PC-9 (cell line): ENCODE measurements at regions not wholly inside any gene's neighbourhood (a gene's known extent, or its start where the extent isn't known, plus 50 kb on each side); places are given as distances from the start of the nearest gene placed in this dataset.

Source experiments
- BruUV-seq: library from RNA; stranded (reverse); fragments of 400-500 nt; replicated peaks from 2 replicates; lab custom pipeline; 2021; lab: Mats Ljungman, UMichigan
- CTCF ChIA-PET: fragments of 300-600 bp; sonication (Branson Sonifier 250); formaldehyde crosslinking; loops from one replicate; lab custom pipeline; 2022; ENCODE audit warnings: antibody characterized with exemption; lab: Charles Lee
- POLR2A ChIA-PET: fragments of 300-600 bp; sonication (Branson Sonifier 250); formaldehyde crosslinking; loops from one replicate; lab custom pipeline; 2022; ENCODE audit warnings: antibody characterized with exemption; ENCODE audit not compliant: unreplicated experiment; lab: Charles Lee
- DNase-seq, 2 experiments: peaks; one replicate each; pipeline versions ENCODE4 v3.0.0 to v3.0.0-alpha.2; 2015 to 2022; ENCODE audit warnings: mixed read lengths in 1 of 2
- H2AFZ ChIP-seq: fragments of 200-600 bp; sonication (generic); 2 replicates; pipeline ENCODE4 v1.8.1; 2017; ENCODE audit warnings: antibody characterized with exemption
- H3F3A ChIP-seq: fragments of 200-600 bp; sonication (generic); 2 replicates; pipeline ENCODE4 v1.8.1; 2017; ENCODE audit warnings: antibody characterized with exemption, mild to moderate bottlenecking, low read depth; ENCODE audit not compliant: insufficient read depth
- H3K27ac ChIP-seq: fragments of 200-600 bp; sonication (generic); 2 replicates; pipeline ENCODE4 v1.6.1; 2016; ENCODE audit warnings: mixed run types
- H3K27me3 ChIP-seq: fragments of 200-600 bp; sonication (generic); 2 replicates; pipeline ENCODE4 v1.6.1; 2016; ENCODE audit warnings: low read depth, mixed run types; ENCODE audit not compliant: insufficient read depth
- H3K36me3 ChIP-seq: fragments of 200-600 bp; sonication (generic); 2 replicates; pipeline ENCODE4 v1.6.1; 2016; ENCODE audit warnings: low read depth, mixed run types
- H3K4me1 ChIP-seq: fragments of 200-600 bp; sonication (generic); replicated peaks from 2 replicates; pipeline ENCODE4 v1.6.1; 2016; ENCODE audit warnings: mixed run types; ENCODE audit not compliant: insufficient read depth
- H3K4me2 ChIP-seq: fragments of 200-600 bp; sonication (generic); 2 replicates; pipeline ENCODE4 v1.6.1; 2017; ENCODE audit warnings: mixed run types
- H3K4me3 ChIP-seq: fragments of 200-600 bp; sonication (generic); 2 replicates; pipeline ENCODE4 v1.6.1; 2016; ENCODE audit warnings: mixed run types
- H3K79me2 ChIP-seq: fragments of 200-600 bp; sonication (generic); 2 replicates; pipeline ENCODE4 v1.6.1; 2017; ENCODE audit warnings: low read depth, mixed run types
- H3K9me2 ChIP-seq: fragments of 200-600 bp; sonication (generic); 2 replicates; pipeline ENCODE4 v1.8.1; 2017; ENCODE audit warnings: mild to moderate bottlenecking; ENCODE audit not compliant: insufficient read depth
- H3K9me3 ChIP-seq: fragments of 200-600 bp; sonication (generic); 2 replicates; pipeline ENCODE4 v1.8.1; 2016; ENCODE audit warnings: low read depth; ENCODE audit not compliant: insufficient read depth
- H4K20me1 ChIP-seq: fragments of 200-600 bp; sonication (generic); 2 replicates; pipeline ENCODE4 v1.8.1; 2017; ENCODE audit not compliant: insufficient read depth
- EZH2 ChIP-seq: fragments of 200-600 bp; sonication (generic); IDR thresholded peaks from 2 replicates; pipeline ENCODE4 v1.8.0; 2017; ENCODE audit warnings: antibody characterized with exemption, low read depth
- intact Hi-C: fragments of 100-400 bp; cut with micrococcal nuclease; formaldehyde crosslinking; loops from one replicate; pipeline ENCODE4 v1.10.0; 2022; ENCODE audit not compliant: unreplicated experiment
- TF ChIP-seq, protein P1 (sequence below): fragments of 200-600 bp; sonication (generic); conservative IDR thresholded peaks from 2 replicates; pipeline ENCODE4 v1.6.1; 2017; ENCODE audit warnings: mixed run types, antibody characterized with exemption, mild to moderate bottlenecking, moderate library complexity

DNA sequence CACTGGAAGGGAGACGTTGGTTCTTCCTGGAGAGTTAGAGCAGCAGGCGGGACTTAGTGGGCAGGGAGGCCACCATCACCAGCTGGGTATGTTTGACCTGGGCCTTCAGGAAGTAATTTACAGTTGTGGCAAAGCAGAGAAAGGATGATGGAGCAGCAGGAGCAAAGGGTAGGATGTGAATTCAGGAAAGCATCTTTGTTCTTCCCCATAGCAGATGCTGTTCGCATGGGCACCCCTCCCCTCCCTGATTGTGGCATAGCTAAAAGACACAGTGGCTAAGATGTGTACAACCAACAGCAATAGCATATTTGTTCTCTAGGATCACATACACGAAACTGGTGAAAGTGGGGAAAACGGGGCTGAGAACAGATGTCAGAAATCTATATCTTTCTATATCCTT is 56.3 kb upstream of the ITPRID1 start:
- no peak overlapping the region for H3K27ac ChIP-seq
- H4K20me1 ChIP-seq: no peaks in the 10 kb centered on the region
- no peak for TF ChIP-seq EZH2
- TF ChIP-seq, protein P1, sequence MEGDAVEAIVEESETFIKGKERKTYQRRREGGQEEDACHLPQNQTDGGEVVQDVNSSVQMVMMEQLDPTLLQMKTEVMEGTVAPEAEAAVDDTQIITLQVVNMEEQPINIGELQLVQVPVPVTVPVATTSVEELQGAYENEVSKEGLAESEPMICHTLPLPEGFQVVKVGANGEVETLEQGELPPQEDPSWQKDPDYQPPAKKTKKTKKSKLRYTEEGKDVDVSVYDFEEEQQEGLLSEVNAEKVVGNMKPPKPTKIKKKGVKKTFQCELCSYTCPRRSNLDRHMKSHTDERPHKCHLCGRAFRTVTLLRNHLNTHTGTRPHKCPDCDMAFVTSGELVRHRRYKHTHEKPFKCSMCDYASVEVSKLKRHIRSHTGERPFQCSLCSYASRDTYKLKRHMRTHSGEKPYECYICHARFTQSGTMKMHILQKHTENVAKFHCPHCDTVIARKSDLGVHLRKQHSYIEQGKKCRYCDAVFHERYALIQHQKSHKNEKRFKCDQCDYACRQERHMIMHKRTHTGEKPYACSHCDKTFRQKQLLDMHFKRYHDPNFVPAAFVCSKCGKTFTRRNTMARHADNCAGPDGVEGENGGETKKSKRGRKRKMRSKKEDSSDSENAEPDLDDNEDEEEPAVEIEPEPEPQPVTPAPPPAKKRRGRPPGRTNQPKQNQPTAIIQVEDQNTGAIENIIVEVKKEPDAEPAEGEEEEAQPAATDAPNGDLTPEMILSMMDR: no peak
- CTCF ChIA-PET: no interaction called here
- H3F3A ChIP-seq: no peaks in the 10 kb centered on the region
- no peak overlapping the region for H2AFZ ChIP-seq
- DNase-seq: no peak
- H3K9me3 ChIP-seq: no peaks in the 10 kb centered on the region
- H3K27me3 ChIP-seq: peaks cover 66% of the 10 kb centered on the region
- BruUV-seq: no TSS peak
- H3K9me2 ChIP-seq: no peaks in the 10 kb centered on the region
- H3K79me2 ChIP-seq: no peaks in the 10 kb centered on the region
- H3K4me1 ChIP-seq: no peaks in the 10 kb centered on the region
- POLR2A ChIA-PET: no interaction called here
- no peak overlapping the region for H3K4me3 ChIP-seq
- H3K36me3 ChIP-seq: no peaks in the 10 kb centered on the region
- H3K4me2 ChIP-seq: no peak overlapping the region
- intact Hi-C loops: no loop called here

DNA sequence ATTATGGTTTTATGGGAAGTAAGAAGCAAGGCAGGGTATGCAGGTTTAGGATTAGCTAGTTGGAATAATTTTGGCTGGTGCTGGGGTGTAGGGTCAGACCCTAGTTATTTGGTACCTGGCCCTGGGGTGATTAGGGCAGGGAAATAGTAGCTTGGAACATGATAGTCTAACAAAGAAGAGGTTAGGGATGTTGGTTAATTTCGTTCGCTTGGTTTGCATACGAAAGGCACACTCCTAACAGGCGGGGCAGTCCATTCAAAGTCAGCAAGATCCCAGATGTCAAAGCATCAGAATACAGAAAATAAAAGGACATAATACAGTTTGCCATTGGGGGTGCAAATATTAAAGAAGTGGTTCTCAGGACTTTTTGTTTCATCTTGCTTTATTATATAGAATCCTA is 55.7 kb upstream of the ITPRID1 start:
- no peaks in the 10 kb centered on the region for H3K9me2 ChIP-seq
- intact Hi-C loops: no loop called here
- H2AFZ ChIP-seq: no peak overlapping the region
- no peak overlapping the region for H3K4me2 ChIP-seq
- no peaks in the 10 kb centered on the region for H4K20me1 ChIP-seq
- BruUV-seq: no TSS peak
- no peak overlapping the region for H3K4me3 ChIP-seq
- H3F3A ChIP-seq: no peaks in the 10 kb centered on the region
- TF ChIP-seq, protein P1: no peak
- no peak for TF ChIP-seq EZH2
- H3K9me3 ChIP-seq: no peaks in the 10 kb centered on the region
- no peaks in the 10 kb centered on the region for H3K4me1 ChIP-seq
- no peaks in the 10 kb centered on the region for H3K79me2 ChIP-seq
- no peaks in the 10 kb centered on the region for H3K36me3 ChIP-seq
- no peak for DNase-seq
- H3K27me3 ChIP-seq: peaks cover 66% of the 10 kb centered on the region
- CTCF ChIA-PET: no interaction called here
- POLR2A ChIA-PET: no interaction called here
- no peak overlapping the region for H3K27ac ChIP-seq

DNA sequence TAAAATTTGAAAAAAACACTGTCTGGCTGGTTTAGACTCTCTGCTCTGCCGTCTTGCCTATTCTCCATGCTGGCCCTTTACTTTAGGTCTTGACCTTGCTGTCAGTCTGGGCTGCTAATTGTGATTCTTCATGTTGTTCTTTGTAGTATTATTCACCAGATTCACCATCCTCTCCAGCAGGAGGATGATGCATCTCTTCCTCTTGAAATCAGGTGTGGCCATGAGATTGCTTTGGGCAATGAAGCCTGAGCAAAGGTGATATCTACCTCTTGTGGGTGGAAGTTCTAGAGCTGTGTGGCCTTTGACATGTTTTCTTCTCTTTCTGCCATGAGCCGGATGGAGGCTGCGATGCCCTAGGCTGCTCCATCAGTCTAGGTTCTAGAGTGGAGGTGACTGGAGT is 51.3 kb upstream of the ITPRID1 start:
- Histone ChIP-seq H3K79me2 (no peaks in the 10 kb centered on the region), H3K27me3 (peaks cover 39% of the 10 kb centered on the region), H2AFZ (no peak overlapping the region), H3F3A (no peaks in the 10 kb centered on the region), H3K9me2 (no peaks in the 10 kb centered on the region), H3K27ac (no peak overlapping the region), H3K4me3 (no peak overlapping the region), H3K4me1 (0 out of 2 replicates have a peak, but pooled peaks cover 12% of the 10 kb centered on the region), H3K36me3 (no peaks in the 10 kb centered on the region), H3K4me2 (no peak overlapping the region), H3K9me3 (no peaks in the 10 kb centered on the region), H4K20me1 (no peaks in the 10 kb centered on the region)
- no peak for DNase-seq
- POLR2A ChIA-PET: no interaction called here
- no TSS peak for BruUV-seq
- no peak for TF ChIP-seq EZH2
- TF ChIP-seq, protein P1: no peak
- CTCF ChIA-PET: interaction anchor here (1.2 kb wide), 1 partner anchor 20 kb away, joined by 3 read pairs; no protein-coding TSS in a partner anchor
- intact Hi-C loops: no loop called here
